Effector memory CD4-positive, alpha-beta T cell (primary cell): ENCODE measurements at regions not wholly inside any gene's neighbourhood (a gene's known extent, or its start where the extent isn't known, plus 50 kb on each side); places are given as distances from the start of the nearest gene placed in this dataset.
"Not testable (repeated sequence)": the region's sequence is repeated elsewhere in the genome, so short reads cannot be mapped to it uniquely, and the experiment has no call there.

Experiments used
- DNase-seq, 3 donors: peaks; one replicate each; pipeline ENCODE4 v3.0.0-alpha.2; 2020
- H3K27ac ChIP-seq: 2 replicates; pipeline ENCODE4 v1.7.0; 2013; ENCODE audit warnings: mild to moderate bottlenecking, low read length, moderate library complexity; ENCODE audit not compliant: insufficient read depth, poor library complexity, severe bottlenecking
- H3K27me3 ChIP-seq: replicated peaks from 2 replicates; pipeline ENCODE4 v1.7.0; 2013; ENCODE audit warnings: mild to moderate bottlenecking, low read length; ENCODE audit not compliant: insufficient read depth, control insufficient read depth, poor library complexity, severe bottlenecking
- H3K36me3 ChIP-seq: 2 replicates; pipeline ENCODE4 v1.7.0; 2013; ENCODE audit warnings: mild to moderate bottlenecking, low read length, moderate library complexity; ENCODE audit not compliant: control insufficient read depth, insufficient read depth
- H3K4me1 ChIP-seq: 2 replicates; pipeline ENCODE4 v1.7.0; 2013; ENCODE audit warnings: low read length, mild to moderate bottlenecking; ENCODE audit not compliant: control insufficient read depth, insufficient read depth, poor library complexity, severe bottlenecking
- H3K4me3 ChIP-seq: 2 replicates; pipeline ENCODE4 v1.7.0; 2013; ENCODE audit warnings: low read length, low read depth, mild to moderate bottlenecking; ENCODE audit not compliant: insufficient read depth, poor library complexity, severe bottlenecking
- H3K9me3 ChIP-seq: 2 replicates; pipeline ENCODE4 v1.7.0; 2013; ENCODE audit warnings: mild to moderate bottlenecking, low read length, moderate library complexity; ENCODE audit not compliant: control insufficient read depth

DNA sequence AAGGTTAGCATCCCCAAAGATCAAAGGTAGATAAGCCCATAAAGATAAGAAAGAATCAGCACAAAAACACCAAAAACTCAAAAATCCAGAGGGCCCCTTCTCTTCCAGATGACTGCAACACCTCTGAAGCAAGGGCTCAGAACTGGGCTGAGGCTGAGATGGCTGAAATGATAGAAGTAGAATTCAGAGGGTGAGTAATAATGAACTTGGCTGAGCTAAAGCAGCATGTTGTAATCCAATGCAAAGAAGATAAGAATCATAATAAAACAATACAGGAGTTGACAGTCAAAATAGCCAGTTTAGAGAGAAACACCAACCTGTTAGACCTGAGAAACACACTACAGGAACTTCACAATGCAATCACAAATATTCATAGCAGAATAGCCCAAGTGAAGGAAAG, 406.9 kb upstream of the CXADR start:
- no peaks in the 10 kb centered on the region for H3K27me3 ChIP-seq

DNA sequence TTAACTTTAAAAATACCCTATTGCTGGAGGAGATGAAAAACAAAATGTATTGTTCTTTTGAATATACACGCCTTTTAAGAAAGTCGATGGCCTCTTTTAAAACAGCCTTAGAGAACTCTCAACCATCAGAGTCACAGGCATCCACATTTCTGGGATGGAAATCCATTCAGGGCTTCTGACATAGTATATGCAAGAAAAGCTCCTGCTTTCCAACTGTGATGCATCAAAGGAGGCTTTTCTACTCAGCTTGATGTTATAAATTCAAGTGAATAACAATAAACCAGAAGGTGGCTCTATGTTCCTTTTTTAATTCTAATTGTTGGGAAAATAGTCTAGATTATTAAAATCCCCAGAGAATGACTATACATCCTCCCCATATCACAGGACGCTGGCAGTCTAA, 398.8 kb upstream of the CXADR start:
- H3K27ac ChIP-seq, result no peak overlapping the region
- no peak overlapping the region for H3K4me3 ChIP-seq
- no peaks in the 10 kb centered on the region for H3K4me1 ChIP-seq
- H3K9me3 ChIP-seq, result no peaks in the 10 kb centered on the region
- no peaks in the 10 kb centered on the region for H3K27me3 ChIP-seq
- no peaks in the 10 kb centered on the region for H3K36me3 ChIP-seq
- no peak for DNase-seq

More for the DNA sequence above, 406.9 kb upstream of the CXADR start:
- DNase-seq, result no peak
- no peaks in the 10 kb centered on the region for H3K4me1 ChIP-seq
- no peak overlapping the region for H3K4me3 ChIP-seq
- H3K9me3 ChIP-seq, result peaks cover 5% of the 10 kb centered on the region
- no peak overlapping the region for H3K27ac ChIP-seq
- no peaks in the 10 kb centered on the region for H3K36me3 ChIP-seq

DNA sequence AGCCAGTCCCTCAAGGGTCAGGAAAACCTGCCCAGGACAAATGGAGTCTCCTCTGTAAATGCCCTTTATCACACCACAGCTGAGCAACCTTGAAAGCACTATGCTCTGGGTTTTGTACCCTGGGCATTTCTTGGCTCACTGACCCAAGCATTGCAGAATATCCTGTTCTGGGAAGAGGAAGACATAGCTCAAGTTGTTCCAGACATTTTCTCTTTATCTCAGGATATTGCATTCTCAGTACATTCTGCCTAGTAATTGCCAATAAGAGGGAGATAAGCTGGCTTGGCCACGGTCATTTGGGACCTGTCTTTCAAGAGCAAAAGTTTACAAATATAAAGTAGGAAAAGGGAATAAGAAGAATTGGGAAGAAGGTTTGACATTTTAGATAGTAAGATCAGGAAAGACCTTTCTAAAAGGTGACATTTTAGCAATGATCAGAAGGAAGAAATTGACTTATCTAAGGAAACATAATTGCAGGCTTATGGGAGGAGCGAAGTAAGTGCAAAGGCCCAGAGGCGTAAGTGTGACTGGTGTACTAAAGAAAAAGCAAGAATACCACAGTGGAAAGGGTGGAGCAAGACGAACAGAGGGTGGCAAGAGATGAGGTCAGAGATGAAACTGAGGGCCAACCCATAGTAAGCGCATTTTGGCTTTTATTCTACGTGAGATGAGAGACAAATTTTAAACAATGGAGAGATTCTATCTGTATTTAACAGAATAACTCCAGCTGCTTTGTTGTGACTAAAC, 394.0 kb upstream of the CXADR start:
- Histone ChIP-seq H3K9me3 (no peaks in the 10 kb centered on the region), H3K36me3 (no peaks in the 10 kb centered on the region), H3K4me1 (no peaks in the 10 kb centered on the region), H3K4me3 (no peak overlapping the region), H3K27me3 (no peaks in the 10 kb centered on the region), H3K27ac (no peak overlapping the region)
- DNase-seq, result no peak

DNA sequence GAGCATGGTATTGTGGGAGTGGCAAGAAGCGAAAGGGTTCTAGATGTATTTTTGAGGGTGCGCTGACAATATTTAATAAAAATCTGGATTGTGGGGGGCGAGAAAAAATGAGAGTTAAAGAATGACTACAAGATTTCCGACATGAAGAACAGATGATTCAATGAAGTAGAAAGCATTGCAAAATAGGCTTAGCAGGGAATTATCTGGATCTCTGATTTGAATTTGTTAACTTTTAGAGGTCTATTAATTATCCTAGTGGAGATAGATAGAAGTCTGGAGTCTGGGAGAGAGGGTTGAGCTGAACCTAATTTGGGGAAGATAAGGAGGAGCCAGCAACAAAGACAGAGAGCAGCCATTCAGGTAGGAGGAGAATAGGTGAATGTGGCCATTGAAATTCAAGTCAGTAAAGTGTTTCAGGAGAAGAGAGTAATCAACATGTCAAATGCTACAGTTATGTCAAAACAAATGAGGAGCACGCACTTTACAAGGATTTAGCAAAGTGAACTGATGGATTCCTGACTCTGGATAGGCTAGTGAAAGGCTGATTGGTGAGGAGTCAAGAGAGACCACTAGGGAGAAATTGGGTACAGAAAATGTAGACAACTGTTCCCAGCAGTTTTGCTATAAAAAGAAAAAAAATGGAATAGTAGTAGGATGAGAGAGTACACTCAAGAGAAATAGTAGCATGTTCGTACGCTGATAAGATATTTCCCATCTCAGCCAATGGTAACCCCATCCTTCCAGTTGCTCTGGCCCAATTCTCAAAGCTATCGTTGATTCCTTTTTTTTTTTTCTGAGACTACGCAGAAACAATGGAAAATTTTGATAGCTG, 393.2 kb upstream of the CXADR start:
- Histone ChIP-seq H3K36me3 (no peaks in the 10 kb centered on the region), H3K9me3 (no peaks in the 10 kb centered on the region), H3K27ac (no peak overlapping the region), H3K4me3 (no peak overlapping the region), H3K27me3 (no peaks in the 10 kb centered on the region), H3K4me1 (no peaks in the 10 kb centered on the region)
- no peak for DNase-seq

DNA sequence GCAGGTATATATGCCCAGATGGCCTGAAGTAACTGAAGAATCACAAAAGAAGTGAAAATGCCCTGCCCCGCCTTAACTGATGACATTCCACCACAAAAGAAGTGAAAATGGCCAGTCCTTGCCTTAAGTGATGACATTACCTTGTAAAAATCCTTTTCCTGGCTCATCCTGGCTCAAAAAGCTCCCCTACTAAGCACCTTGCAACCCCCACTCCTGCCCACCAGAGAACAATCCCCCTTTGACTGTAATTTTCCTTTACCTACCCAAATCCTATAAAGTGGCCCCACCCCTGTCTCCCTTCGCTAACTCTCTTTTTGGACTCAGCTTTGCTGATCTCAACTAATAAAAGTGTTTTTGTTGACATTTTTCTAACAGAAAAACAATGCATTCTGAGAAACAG, 385.4 kb upstream of the CXADR start:
- not testable (repeated sequence) for DNase-seq, H3K4me3 ChIP-seq, H3K27me3 ChIP-seq

DNA sequence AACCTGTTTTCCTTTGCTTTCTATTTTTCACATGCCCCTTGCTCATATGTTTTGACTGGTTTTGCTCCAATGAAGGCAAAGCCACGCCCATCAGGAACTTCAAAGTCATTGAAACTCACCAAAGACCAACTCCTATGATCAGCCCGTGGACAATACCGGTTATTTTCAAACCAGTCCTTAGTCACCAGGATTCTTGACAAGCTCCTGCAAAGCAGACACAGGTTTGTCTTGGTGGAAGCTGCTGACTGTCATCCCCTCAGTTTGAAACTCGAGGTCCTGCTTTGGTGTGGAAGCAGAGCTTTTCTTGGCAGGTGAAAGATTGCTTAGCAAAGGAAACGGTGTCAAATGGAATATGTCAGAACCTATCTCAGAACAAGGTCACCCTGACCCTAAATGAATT, 384.7 kb upstream of the CXADR start:
- DNase-seq, result no peak
- Histone ChIP-seq H3K9me3 (no peaks in the 10 kb centered on the region), H3K27me3 (no peaks in the 10 kb centered on the region), H3K27ac (no peak overlapping the region), H3K4me3 (no peak overlapping the region), H3K36me3 (no peaks in the 10 kb centered on the region), H3K4me1 (no peaks in the 10 kb centered on the region)

More for the DNA sequence above, 385.4 kb upstream of the CXADR start:
- not testable (repeated sequence) for H3K27ac ChIP-seq, H3K4me1 ChIP-seq, H3K36me3 ChIP-seq, H3K9me3 ChIP-seq

DNA sequence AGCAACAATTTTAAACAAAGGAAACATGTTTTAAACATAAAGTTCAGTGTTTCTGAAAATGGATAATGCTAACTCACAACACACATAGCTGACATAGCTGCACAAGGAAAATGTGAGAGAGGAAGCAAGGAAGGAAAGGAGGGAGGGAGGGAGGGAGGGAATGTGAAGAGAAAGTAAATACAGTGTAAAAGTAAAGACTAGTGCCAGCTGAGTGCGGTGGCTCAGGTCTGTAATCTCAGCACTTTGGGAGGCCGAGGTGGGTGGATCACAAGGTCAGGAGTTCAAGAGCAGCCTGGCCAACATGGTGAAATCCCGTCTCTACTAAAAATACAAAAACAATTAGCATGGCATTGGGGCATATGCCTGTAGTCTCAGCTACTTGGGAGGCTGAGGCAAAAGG, 373.7 kb upstream of the CXADR start:
- DNase-seq, H3K9me3 ChIP-seq, H3K36me3 ChIP-seq, H3K27ac ChIP-seq, H3K4me1 ChIP-seq, H3K27me3 ChIP-seq: not testable (repeated sequence)
- peak overlapping the region; percentile 7 for H3K4me3 ChIP-seq

DNA sequence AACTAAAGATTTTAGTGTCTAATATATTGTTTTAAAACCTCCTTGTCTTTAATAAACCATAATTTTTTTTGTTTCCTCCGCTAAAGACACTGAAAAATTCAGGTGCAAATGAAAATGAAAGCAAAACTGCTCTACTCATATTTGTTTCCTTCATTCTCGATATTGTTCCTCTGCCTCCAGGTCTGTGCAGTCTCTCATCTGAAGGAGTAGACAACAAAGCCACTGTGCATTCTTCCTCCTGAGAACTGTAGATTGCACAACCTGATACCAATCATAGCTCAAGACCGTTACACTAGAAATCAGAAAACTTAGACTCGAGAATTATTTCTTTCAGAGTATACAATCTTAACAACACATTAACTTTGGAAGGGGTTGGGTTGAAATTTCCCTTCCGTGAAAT, 373.1 kb upstream of the CXADR start:
- no peaks in the 10 kb centered on the region for H3K9me3 ChIP-seq
- no peaks in the 10 kb centered on the region for H3K27me3 ChIP-seq
- H3K36me3 ChIP-seq, result no peaks in the 10 kb centered on the region
- H3K4me3 ChIP-seq, result peak overlapping the region; percentile 7
- H3K27ac ChIP-seq, result no peak overlapping the region
- H3K4me1 ChIP-seq, result no peaks in the 10 kb centered on the region
- no peak for DNase-seq

DNA sequence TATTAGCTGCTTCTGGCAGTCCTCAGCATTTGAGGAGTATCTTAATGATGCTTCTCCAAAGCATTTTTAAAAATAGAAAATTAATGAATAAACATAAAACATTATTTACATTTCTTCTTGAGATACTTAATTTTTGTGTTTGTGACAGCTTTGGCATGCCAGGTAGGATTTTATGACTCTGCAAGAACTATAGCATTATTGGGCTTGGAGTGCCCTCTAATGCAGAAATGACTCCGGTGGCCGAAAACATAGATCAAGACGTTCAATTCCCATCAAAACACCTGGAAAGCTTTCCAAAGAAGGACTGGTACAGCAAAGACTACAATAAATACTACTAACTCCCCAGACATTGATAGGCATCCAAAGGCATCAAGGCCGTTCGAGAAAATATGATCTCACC, 366.4 kb upstream of the CXADR start:
- no peaks in the 10 kb centered on the region for H3K36me3 ChIP-seq
- H3K9me3 ChIP-seq, result no peaks in the 10 kb centered on the region
- no peak for DNase-seq
- no peak overlapping the region for H3K27ac ChIP-seq
- H3K4me3 ChIP-seq, result no peak overlapping the region
- H3K27me3 ChIP-seq, result no peaks in the 10 kb centered on the region
- H3K4me1 ChIP-seq, result no peaks in the 10 kb centered on the region

DNA sequence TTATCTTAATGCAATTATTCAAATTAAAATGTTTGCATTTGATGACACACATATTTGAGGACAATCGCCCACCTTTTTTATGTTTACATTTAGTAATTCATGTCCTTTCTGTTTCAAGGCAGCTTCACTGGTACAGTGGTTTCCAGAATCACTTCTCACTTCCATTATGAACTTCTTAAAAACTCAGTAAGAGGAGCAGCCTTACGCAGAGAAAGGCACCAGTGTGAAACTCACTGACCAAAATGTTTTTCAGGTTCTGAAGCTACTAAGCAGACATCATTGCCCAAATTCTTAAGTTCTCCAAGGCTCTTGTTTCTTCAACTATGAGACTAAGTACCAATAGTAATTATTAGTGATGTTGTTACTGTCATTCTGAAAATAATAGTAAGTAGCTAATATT, 353.1 kb upstream of the CXADR start:
- H3K27ac ChIP-seq, result no peak overlapping the region
- no peak overlapping the region for H3K4me3 ChIP-seq
- no peaks in the 10 kb centered on the region for H3K4me1 ChIP-seq
- no peaks in the 10 kb centered on the region for H3K9me3 ChIP-seq
- no peaks in the 10 kb centered on the region for H3K36me3 ChIP-seq
- no peaks in the 10 kb centered on the region for H3K27me3 ChIP-seq
- no peak for DNase-seq
